Fibroblast of mammary gland (primary cell): ENCODE measurements at regions not wholly inside any gene's neighbourhood (a gene's known extent, or its start where the extent isn't known, plus 50 kb on each side); places are given as distances from the start of the nearest gene placed in this dataset.

ENCODE experiments used
- DNase-seq: peaks from one replicate; pipeline ENCODE4 v3.0.0-alpha.2; 2010; ENCODE audit warnings: low read depth
- H3K4me3 ChIP-seq: 2 replicates; pipeline ENCODE4 v1.5.1; 2011; ENCODE audit warnings: low read depth, mild to moderate bottlenecking, low read length, moderate library complexity; ENCODE audit not compliant: control insufficient read depth
- CTCF ChIP-seq: conservative IDR thresholded peaks from 2 replicates; pipeline ENCODE4 v1.5.1; 2011; ENCODE audit warnings: low read depth, low read length, inconsistent platforms; ENCODE audit not compliant: control insufficient read depth, insufficient read depth

- no peak overlapping the region for H3K4me3 ChIP-seq
- no peak for TF ChIP-seq CTCF
- no peak for DNase-seq
Measured at GRCh38 chr17:33811004-33811760, 443.9 kb upstream of the CCL2 start.

GRCh38 chr17:33811984-33812577 lies 443.0 kb upstream of the CCL2 start:
- no peak for TF ChIP-seq CTCF
- no peak for DNase-seq
- H3K4me3 ChIP-seq: no peak overlapping the region

- no peak for TF ChIP-seq CTCF
- DNase-seq: no peak
- H3K4me3 ChIP-seq: no peak overlapping the region
Measured at GRCh38 chr17:33814852-33815251, 440.2 kb upstream of the CCL2 start.

- no peak for DNase-seq
- TF ChIP-seq CTCF: no peak
Measured at GRCh38 chr17:33816036-33816435, 439.0 kb upstream of the CCL2 start.

GRCh38 chr17:33816842-33817617 lies 438.1 kb upstream of the CCL2 start:
- H3K4me3 ChIP-seq: no peak overlapping the region
- no peak for TF ChIP-seq CTCF
- no peak for DNase-seq

More at GRCh38 chr17:33816036-33816435, 439.0 kb upstream of the CCL2 start:
- H3K4me3 ChIP-seq: no peak overlapping the region

- DNase-seq: no peak
- TF ChIP-seq CTCF: no peak
- H3K4me3 ChIP-seq: no peak overlapping the region
Measured at GRCh38 chr17:33819539-33819938, 435.5 kb upstream of the CCL2 start.
